ENCODE measurements at regions not wholly inside any gene's neighbourhood (a gene's known extent, or its start where the extent isn't known, plus 50 kb on each side); places are given as distances from the start of the nearest gene placed in this dataset.

GRCh38 chr5:68730220-68730978 lies 363.4 kb upstream of the SLC30A5 start:
- DNase-seq: peak; percentile 46

- no peak for DNase-seq
These were observed 362.7 kb upstream of the SLC30A5 start for GRCh38 chr5:68730979-68731654.

GRCh38 chr5:68732251-68732650 lies 361.6 kb upstream of the SLC30A5 start:
- DNase-seq: no peak

- DNase-seq: no peak
These were observed 359.0 kb upstream of the SLC30A5 start for GRCh38 chr5:68734781-68735180.

- no peak for DNase-seq
These were observed 355.6 kb upstream of the SLC30A5 start for GRCh38 chr5:68738236-68738635.

GRCh38 chr5:68738841-68739240 lies 355.0 kb upstream of the SLC30A5 start:
- DNase-seq: no peak

- no peak for DNase-seq
These were observed 354.1 kb upstream of the SLC30A5 start for GRCh38 chr5:68739752-68740151.

- peak; percentile 13 for DNase-seq
These were observed 353.4 kb upstream of the SLC30A5 start for GRCh38 chr5:68740226-68740910.

GRCh38 chr5:68744206-68744605 lies 349.6 kb upstream of the SLC30A5 start:
- DNase-seq: no peak

- DNase-seq: no peak
These were observed 348.4 kb upstream of the SLC30A5 start for GRCh38 chr5:68745448-68745847.

- DNase-seq: no peak
These were observed 347.6 kb upstream of the SLC30A5 start for GRCh38 chr5:68746220-68746619.

- peak; percentile 46 for DNase-seq
These were observed 347.0 kb upstream of the SLC30A5 start for GRCh38 chr5:68746643-68747420.

GRCh38 chr5:68747521-68747920 lies 346.3 kb upstream of the SLC30A5 start:
- no peak for DNase-seq

GRCh38 chr5:68748101-68748500 lies 345.7 kb upstream of the SLC30A5 start:
- DNase-seq: no peak

- no peak for DNase-seq
These were observed 344.7 kb upstream of the SLC30A5 start for GRCh38 chr5:68749077-68749476.

GRCh38 chr5:68749631-68750030 lies 344.2 kb upstream of the SLC30A5 start:
- DNase-seq: no peak

- no peak for DNase-seq
These were observed 342.2 kb upstream of the SLC30A5 start for GRCh38 chr5:68751661-68752060.

GRCh38 chr5:68754536-68754935 lies 339.3 kb upstream of the SLC30A5 start:
- DNase-seq: no peak

GRCh38 chr5:68755293-68755692 lies 338.5 kb upstream of the SLC30A5 start:
- DNase-seq: no peak

- DNase-seq: no peak
These were observed 336.8 kb upstream of the SLC30A5 start for GRCh38 chr5:68757006-68757405.

- DNase-seq: no peak
These were observed 336.1 kb upstream of the SLC30A5 start for GRCh38 chr5:68757626-68758212.

- no peak for DNase-seq
These were observed 334.2 kb upstream of the SLC30A5 start for GRCh38 chr5:68759593-68759992.

- DNase-seq: no peak
These were observed 331.6 kb upstream of the SLC30A5 start for GRCh38 chr5:68762201-68762600.
